ENCODE measurements at regions not wholly inside any gene's neighbourhood (a gene's known extent, or its start where the extent isn't known, plus 50 kb on each side); places are given as distances from the start of the nearest gene placed in this dataset.

DNA sequence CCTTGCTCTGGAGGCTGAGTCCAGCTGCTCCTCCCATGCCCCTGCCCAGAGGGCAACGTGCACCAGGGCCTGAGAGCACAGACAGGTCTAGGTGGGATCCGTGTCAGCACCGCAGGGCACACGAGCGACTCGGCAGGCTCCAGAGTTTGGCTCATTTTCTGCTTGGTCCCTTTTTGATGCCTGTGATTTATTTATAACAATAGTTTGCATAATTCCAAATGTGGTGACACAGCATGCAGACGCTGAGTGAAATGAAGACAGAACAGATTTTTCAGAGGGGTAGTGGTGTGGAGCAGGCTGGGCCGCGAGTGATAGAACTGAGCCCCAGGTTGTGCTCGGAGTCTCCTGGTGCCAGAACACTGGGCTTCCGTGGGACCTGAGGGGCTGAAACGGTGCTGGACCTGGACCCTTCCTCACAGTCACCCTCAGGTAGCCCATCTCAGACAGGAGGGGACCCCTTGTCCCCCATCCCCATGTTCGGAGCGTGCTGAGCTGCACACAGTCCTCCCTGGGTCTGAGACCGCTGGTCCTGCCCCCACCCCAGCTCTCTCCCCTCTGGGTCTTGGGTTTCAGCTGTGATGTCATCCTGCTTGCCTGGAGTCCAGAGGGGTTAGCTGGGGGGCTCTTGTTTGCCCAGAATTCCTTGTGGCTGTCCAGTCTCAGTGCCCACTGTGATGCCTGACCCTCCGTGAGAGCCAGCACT lies 95.9 kb downstream of the METRNL start:
- Mint-ChIP-seq H3K9me3 (no peaks in the 10 kb centered on the region), H3K27me3 (ENCODE audit: insufficient read depth) (no peaks in the 10 kb centered on the region), H3K36me3 (ENCODE audit: low read depth) (no peaks in the 10 kb centered on the region), H3K27ac (no peak overlapping the region), H3K4me3 (no peak overlapping the region), H3K4me1 (peaks cover 12% of the 10 kb centered on the region)
- Histone ChIP-seq H3K27ac (ENCODE audit: low read depth, low read length) (no peak overlapping the region), H3K4me1 (ENCODE audit: control insufficient read depth, insufficient read depth, low read length) (peaks cover 4% of the 10 kb centered on the region), H3K36me3 (ENCODE audit: control insufficient read depth, insufficient read depth, low read length) (no peaks in the 10 kb centered on the region), H3K9ac (ENCODE audit: extremely low read depth, low read length, poor library complexity, severe bottlenecking) (no peak overlapping the region), H3K4me3 (ENCODE audit: low read length) (no peak overlapping the region), H3K9me3 (ENCODE audit: control insufficient read depth, low read length) (no peaks in the 10 kb centered on the region), H3K27me3 (ENCODE audit: control insufficient read depth, insufficient read depth, low read length, poor library complexity, severe bottlenecking) (no peaks in the 10 kb centered on the region)
- WGBS, 2 experiments (ENCODE audit: insufficient coverage in 1 of 2, insufficient read length in 1 of 2) = 93% methylated on average over 8 to 16 of the region's 16 CpGs
- peak; percentile 35 for DNase-seq
- TF ChIP-seq, protein P1, sequence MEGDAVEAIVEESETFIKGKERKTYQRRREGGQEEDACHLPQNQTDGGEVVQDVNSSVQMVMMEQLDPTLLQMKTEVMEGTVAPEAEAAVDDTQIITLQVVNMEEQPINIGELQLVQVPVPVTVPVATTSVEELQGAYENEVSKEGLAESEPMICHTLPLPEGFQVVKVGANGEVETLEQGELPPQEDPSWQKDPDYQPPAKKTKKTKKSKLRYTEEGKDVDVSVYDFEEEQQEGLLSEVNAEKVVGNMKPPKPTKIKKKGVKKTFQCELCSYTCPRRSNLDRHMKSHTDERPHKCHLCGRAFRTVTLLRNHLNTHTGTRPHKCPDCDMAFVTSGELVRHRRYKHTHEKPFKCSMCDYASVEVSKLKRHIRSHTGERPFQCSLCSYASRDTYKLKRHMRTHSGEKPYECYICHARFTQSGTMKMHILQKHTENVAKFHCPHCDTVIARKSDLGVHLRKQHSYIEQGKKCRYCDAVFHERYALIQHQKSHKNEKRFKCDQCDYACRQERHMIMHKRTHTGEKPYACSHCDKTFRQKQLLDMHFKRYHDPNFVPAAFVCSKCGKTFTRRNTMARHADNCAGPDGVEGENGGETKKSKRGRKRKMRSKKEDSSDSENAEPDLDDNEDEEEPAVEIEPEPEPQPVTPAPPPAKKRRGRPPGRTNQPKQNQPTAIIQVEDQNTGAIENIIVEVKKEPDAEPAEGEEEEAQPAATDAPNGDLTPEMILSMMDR (conservative IDR thresholded peaks at IDR 0.05) = no peak

DNA sequence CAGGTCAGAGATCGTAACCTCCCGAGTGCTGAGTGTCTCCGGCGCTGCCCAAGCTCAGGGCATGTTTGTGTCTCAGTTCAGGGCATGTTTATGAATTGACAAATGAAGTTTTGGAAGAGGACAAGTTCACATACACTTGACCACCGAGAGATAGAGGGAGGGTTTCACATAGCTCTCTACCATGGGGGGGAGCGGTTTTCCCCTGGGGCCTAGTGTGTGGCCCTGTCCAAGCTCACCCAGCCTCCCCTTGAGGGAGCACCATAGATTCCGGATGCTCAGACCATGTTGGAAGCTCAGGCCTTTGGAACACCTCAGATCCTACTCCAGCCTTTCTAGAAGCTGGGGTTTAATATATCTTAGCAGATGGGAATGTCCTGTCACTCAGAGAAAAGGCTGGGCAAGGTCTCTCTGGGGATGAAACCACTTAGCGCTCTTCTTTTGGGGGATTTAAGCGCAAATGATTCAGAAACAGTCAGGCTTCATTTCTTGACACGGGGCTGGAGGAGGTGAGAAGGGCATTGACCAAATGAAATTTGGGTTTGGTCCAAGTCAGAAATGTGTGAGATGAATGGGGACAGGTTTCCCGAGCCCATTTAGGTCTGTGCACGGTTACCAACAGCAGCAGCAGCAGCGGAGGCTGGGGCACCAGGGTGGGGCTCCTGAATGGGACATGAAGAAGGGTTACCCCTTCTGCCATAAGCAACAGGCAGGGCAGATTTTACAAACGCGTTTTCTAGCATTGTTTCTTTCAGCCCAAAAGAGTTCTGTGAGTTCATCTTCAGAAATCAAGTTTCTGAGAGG lies 96.6 kb downstream of the METRNL start:
- no peak for DNase-seq
- WGBS, 2 experiments (ENCODE audit: insufficient coverage in 1 of 2, insufficient read length in 1 of 2) = 89 to 94% methylated on average over 13 to 15 of the region's 15 CpGs
- no peaks in the 10 kb centered on the region for H3K9me3 ChIP-seq (ENCODE audit: control insufficient read depth, low read length)
- no peaks in the 10 kb centered on the region for H3K27me3 ChIP-seq (ENCODE audit: control insufficient read depth, insufficient read depth, low read length, poor library complexity, severe bottlenecking)
- no peak overlapping the region for H3K27ac Mint-ChIP-seq
- H3K36me3 Mint-ChIP-seq (ENCODE audit: low read depth) = no peaks in the 10 kb centered on the region
- H3K9me3 Mint-ChIP-seq = no peaks in the 10 kb centered on the region
- TF ChIP-seq, protein P1 (conservative IDR thresholded peaks at IDR 0.05) = no peak
- H3K4me1 Mint-ChIP-seq = peaks cover 7% of the 10 kb centered on the region
- H3K4me3 Mint-ChIP-seq = no peak overlapping the region
- no peak overlapping the region for H3K27ac ChIP-seq (ENCODE audit: low read depth, low read length)
- H3K4me3 ChIP-seq (ENCODE audit: low read length) = no peak overlapping the region
- no peak overlapping the region for H3K9ac ChIP-seq (ENCODE audit: extremely low read depth, low read length, poor library complexity, severe bottlenecking)
- H3K4me1 ChIP-seq (ENCODE audit: control insufficient read depth, insufficient read depth, low read length) = peaks cover 4% of the 10 kb centered on the region
- no peaks in the 10 kb centered on the region for H3K36me3 ChIP-seq (ENCODE audit: control insufficient read depth, insufficient read depth, low read length)
- H3K27me3 Mint-ChIP-seq (ENCODE audit: insufficient read depth) = no peaks in the 10 kb centered on the region

DNA sequence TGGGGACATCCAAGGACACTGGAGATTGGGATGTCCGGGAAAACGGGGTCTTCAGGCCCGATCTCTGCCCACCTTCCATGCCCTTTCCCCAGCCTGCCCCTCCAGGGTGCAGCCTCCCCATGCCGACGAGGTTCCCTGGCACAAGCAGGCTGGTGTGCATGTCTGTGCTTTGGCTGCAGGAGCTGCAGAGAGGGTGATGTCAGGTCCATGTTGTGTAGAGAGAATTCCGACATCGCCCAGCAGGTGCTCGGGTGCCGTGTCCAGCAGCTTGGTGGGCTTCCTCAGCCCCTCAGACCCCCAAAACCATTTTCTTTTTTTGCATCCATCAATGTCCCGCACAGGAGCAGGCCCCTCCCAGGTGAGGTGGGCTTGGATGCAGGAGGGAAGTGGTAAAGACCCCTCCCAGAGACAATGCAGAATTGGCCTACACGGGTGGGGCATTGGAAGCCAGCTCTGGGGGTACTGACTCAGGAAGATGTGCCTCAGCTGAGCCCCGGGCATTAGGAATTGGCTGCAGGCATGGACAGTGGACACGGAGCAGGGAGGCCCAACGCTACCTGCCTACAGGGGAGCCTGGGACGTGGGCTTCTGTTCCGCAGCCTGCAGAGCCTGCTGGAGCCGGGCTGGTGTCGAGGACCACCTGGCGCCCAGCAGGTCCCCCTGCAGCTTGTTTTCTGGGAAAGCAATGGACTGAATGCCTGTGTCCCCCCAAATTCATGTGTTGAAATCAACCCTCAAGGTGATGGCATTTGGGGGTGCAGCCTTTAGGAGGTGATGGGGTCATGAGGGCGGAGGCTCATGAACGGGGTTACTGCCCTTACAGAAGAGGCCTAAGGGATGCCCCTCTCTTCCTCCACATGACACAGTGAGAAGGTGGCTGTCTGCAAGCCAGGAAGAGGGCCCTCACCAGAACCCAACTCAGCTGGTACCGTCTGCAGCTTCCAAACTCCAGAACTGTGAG lies 97.5 kb downstream of the METRNL start:
- Histone ChIP-seq H3K9me3 (ENCODE audit: control insufficient read depth, low read length) (no peaks in the 10 kb centered on the region), H3K27ac (ENCODE audit: low read depth, low read length) (no peak overlapping the region), H3K9ac (ENCODE audit: extremely low read depth, low read length, poor library complexity, severe bottlenecking) (no peak overlapping the region), H3K4me3 (ENCODE audit: low read length) (no peak overlapping the region), H3K36me3 (ENCODE audit: control insufficient read depth, insufficient read depth, low read length) (no peaks in the 10 kb centered on the region), H3K4me1 (ENCODE audit: control insufficient read depth, insufficient read depth, low read length) (peaks cover 4% of the 10 kb centered on the region), H3K27me3 (ENCODE audit: control insufficient read depth, insufficient read depth, low read length, poor library complexity, severe bottlenecking) (no peaks in the 10 kb centered on the region)
- WGBS, 2 experiments (ENCODE audit: insufficient coverage in 1 of 2, insufficient read length in 1 of 2) = 89 to 93% methylated on average over 11 to 22 of the region's 22 CpGs
- Mint-ChIP-seq H3K4me1 (peaks cover 4% of the 10 kb centered on the region), H3K36me3 (ENCODE audit: low read depth) (no peaks in the 10 kb centered on the region), H3K27ac (no peak overlapping the region), H3K27me3 (ENCODE audit: insufficient read depth) (no peaks in the 10 kb centered on the region), H3K4me3 (no peak overlapping the region), H3K9me3 (no peaks in the 10 kb centered on the region)
- TF ChIP-seq, protein P1 (conservative IDR thresholded peaks at IDR 0.05) = no peak
- DNase-seq = peak; percentile 33

Data from endodermal cell (in vitro differentiated cells).